HG03060 (cell line): ENCODE measurements at regions not wholly inside any gene's neighbourhood (a gene's known extent, or its start where the extent isn't known, plus 50 kb on each side); places are given as distances from the start of the nearest gene placed in this dataset.

Experiments
- ATAC-seq: cut with Tn5 transposase; IDR thresholded peaks from one replicate; pipeline ENCODE4 v1.9.1; 2021; ENCODE audit warnings: low read depth, moderate number of reproducible peaks; ENCODE audit not compliant: unreplicated experiment

DNA sequence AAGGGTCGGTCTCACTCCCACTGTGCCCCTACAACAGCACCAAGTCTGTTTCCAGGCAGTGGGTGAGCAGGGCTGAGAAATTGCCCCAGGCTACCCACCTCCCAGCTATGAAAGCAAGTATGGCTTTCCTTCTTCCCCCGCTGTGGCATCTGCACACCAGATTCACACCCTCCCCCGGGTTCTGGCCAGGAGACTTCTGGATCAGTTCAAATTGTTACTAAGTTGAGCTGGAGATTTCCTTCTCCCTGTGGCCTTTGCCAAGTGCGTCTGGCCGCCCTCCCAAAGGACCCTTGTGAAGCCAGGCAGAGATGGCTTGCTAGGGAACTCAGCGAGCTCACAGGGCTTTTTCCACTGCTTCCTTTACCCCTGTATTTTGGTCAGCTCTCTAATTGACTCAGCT is 555.4 kb downstream of the SH2D4B start:
- ATAC-seq: no peak

DNA sequence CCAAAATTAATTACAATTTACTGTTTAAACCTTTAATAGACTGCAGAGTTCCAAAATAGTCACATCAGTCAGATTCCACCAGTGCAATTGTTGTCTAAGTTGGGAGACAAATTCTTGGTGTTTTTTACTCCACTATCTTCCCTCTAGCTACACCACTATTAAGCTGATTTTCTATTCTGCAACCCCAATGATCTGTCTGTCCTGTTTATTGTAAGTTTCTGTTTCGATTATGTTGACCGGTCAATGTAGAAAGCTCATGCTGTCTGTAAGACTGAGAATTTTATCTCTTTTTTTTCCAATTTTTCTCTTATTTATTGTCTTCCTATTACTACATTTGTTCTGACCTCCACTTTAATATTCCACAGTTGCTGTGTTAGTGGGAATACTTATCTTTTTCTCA is 557.5 kb downstream of the SH2D4B start:
- no peak for ATAC-seq

DNA sequence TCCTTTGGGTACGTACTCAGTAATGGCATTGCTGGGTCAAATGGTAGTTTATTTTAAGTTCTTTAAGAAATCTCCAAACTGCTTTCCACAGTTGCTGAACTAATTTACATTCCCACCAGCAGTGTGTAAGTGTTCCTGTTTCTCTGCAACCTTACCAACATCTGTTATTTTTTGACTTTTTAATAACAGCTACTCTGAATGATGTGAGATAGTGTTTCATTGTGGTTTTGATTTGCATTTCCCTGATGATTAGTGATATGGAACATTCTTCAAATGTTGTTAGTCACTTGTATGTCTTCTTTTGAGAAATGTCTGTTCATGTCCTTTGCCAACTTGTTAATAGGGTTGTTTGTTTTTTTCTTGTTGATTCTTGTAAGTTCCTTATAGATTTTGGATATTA is 558.9 kb downstream of the SH2D4B start:
- peak; percentile 67 for ATAC-seq

DNA sequence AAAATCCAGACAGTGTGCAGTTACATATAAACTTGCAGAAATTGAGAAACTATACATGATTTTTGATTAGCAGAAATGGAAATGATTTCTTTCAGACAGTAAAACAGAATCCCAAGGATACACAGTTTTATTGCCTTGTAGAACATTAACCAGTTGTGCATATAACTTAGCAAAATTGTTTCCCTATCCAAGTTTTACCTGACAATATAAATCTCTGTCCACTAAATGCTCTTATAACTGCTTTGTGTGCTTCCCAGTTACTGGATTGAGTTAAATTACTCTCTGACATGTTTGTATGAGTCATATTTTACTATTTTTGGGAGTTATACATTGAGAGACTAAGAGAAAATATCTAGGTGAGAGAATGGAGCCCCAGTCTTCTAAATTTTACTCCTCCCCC is 563.4 kb downstream of the SH2D4B start:
- ATAC-seq: no peak

DNA sequence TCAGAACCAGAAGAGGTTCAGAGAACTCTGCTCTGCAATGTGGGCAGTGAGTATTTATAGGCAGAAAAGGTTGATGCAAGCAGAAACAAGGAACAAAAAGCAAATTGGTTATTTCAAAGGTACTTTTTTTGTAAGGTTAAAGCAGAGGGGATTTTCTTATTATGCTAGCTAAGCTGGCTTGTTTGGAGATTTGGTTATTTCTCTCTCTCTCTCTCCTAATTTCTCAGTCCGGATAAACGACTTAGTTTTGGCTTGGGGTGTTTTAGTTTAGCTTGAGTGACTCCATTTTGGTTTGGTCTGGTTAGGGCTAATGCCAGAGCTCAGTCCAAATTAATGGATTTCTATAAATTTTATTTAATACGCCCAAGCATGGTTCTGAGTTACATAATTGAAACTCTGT is 566.8 kb downstream of the SH2D4B start:
- ATAC-seq: no peak

DNA sequence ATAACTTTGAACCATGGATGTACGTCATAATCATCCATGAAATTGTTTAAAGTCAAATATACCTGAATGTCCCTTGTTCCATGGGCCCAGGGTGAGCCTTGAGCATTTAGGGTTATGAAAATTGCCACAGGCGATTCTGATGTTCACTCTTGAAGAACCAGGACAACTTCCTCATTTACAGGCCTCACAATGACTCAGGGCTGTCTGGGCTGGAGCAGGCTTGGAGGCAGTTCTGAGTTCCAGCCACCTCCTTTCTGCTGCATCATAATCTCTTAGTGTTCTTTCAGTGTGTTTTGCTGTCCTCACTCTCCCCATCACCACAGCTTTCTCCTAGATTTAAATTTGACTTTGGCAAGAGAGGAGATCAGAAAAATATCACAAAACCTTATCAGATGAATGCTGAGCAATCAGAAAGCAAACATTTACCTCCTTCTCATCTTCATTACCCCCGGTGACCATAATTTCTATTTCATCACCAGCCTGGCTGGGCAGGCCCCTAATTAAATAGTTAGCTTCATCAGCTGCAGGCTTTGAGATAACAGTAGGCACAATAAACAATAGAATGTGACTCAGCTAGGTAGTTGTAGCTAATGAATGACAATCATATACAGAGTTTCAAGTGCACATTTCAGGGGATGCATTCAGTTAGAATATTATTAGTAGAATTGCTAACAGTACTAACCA is 571.0 kb downstream of the SH2D4B start:
- ATAC-seq: peak; percentile 87

DNA sequence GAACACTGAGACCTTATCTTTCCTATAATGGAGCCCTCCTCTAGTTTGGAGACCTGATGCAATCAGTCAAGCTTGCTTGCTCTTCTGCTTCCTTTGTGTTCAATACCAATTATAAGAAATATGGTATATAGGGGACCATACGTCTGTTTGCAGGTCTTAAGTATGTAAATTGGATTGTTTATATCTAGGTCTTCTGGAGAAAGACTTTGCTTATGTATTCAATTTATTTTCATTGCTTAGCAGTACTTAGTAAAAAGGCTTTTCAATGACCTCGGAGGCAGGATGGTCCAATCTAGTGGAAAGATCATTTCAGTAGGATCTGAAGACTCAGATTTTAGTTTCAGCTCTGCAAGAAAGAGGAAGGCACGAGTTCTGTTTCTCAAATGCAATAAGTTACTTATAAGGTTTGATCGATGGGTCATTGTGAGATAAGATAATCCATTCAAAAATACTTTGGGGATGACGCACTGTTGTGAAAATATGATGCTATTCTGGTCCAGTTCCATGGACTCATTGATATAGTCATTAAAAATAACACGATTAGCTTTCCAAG is 571.6 kb downstream of the SH2D4B start:
- ATAC-seq: no peak

DNA sequence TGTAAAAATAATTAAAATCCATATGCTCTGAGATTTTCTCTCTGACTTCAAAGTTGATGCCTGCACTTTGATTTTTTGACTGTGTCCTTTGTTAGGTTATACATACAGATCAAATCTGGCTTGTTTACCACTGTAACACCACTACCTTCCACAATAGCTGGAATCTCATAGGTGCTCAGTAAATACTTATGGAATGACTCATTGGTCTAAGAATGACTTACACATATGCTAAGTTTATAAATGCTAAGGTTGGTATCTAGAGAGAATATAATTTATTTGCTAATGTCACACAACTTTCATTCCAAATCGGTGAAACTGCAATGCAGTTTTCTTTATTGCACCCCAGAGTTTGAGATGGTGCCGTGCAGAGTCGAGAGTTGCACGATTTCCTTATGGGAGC is 578.5 kb downstream of the SH2D4B start:
- no peak for ATAC-seq

DNA sequence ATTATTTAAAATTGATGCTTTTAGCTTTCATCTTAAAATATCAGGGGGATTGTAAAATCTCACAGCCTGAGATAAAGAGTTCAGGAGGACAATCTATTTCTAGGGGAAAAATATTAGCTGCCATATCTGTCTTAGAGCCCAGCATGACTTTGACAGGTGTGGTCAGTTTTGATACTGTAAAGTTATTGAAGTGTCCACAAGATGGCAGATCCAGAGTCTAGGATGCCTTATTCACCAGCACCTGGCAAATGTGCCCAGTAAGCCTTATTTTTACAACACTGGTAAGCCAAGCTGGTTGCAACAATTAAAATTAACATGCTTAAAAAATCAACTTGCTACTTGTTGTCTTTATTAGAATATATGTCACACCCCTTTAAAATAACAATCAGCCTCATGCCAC is 579.3 kb downstream of the SH2D4B start:
- ATAC-seq: no peak

DNA sequence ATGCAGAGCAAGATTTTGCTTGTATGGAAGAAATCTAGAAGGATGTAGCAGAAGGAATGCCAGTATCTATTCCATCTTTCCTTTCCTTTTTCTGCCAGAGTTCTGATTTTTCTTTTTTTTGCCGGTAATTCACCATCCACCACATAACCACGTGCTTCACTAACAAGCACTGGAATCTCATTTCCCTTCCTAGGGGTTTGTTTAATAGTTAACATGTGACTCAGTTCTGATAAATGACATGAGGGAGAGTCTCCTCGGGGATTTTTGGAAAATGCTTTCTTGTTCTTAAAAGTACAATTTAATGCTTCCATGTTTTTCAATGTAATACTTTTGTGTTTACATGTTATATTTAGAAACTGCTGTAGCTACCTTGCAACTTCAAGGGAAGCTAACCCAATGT is 590.2 kb downstream of the SH2D4B start:
- ATAC-seq: no peak

DNA sequence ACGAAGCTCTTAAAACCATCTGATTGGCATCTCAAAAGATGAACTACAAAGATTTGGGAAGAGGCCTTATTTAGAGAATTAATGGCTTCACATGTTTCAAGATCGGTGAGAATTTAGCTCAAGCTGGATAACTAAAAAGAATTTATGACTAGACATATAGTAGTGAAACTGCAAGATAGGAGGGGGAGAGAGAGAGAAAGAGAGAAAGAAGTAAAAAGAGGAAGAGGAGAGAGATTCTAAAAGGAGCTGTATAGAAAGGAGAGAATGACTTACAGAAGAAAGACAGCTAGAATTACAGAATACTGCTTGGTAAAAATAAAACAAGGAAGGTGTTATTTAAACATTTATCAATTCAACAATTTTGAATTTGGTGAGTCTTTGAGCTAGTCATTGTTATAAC is 592.3 kb downstream of the SH2D4B start:
- ATAC-seq: no peak

DNA sequence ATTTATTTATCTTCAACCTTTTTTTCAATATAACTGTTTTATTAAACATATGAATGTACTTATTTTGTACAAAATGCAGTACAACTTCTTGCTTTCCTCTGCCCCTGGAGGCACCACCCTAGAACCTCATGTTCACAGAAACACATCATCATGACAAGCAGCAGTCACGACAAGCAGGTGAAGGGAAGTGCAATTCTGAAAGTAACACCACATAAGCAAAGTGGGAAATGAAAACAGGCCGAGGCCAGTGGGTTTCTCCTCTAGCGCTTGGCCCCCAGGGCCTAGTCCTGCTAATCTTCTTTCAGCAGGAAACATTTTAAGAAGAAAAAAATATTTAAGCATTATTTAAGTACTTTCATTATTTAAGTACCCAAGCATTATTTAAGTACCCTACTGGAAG is 598.1 kb downstream of the SH2D4B start:
- peak; percentile 92 for ATAC-seq

DNA sequence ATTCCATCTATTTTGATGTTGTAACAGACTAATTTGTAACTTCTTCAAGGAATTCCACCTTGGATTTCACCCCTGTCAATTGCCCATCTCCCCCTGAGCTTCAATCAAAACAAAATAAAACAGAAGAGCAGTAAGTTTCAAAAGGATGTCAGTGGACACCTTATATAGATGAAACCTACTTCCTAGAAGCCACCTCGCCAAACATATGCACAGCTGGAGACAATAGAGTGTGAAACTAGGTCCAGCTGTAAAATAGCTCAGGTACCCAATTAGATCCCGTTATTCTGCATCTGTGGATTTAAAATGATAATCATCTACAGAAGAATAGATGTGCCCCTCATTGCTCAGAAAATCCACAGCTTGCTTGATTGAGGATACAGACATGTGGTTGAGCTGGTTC is 598.6 kb downstream of the SH2D4B start:
- no peak for ATAC-seq

DNA sequence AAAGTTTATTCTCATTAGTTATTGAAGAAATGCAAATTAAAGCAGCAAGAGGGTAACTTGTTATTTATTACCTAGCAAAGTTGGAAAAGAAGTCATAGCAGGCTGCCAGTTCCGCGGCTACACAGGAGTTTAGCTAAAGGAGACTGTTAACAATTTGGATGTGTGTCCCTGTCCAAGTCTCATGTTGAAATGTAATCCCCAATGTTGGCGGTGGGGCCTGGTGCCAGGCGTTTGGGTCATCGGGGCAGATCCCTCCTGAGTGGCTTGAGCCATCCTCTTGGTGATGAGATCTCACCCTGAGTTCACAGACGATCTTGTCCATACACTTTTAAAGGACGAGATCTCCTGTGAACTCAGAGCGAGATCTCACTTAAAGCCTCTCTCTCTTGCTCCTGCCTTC is 608.3 kb downstream of the SH2D4B start:
- ATAC-seq: no peak

DNA sequence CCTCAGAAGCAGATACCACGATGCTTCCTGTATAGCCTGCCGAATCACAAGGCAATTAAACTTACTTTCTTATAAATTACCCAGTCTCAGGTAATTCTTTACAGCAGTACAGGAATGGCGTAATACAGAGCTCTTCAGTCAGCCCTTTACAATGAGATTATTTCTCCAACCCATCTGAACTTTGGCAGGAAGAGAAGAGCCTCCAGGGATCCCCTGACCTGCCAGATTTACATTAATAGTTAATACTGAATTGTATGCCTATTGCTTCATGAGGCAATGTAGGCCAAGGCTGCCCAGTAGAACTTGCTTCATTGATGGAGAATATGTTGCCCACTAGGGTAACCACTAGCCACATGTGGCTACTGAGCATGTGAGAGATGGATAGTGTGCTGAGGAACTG is 608.7 kb downstream of the SH2D4B start:
- ATAC-seq: no peak

DNA sequence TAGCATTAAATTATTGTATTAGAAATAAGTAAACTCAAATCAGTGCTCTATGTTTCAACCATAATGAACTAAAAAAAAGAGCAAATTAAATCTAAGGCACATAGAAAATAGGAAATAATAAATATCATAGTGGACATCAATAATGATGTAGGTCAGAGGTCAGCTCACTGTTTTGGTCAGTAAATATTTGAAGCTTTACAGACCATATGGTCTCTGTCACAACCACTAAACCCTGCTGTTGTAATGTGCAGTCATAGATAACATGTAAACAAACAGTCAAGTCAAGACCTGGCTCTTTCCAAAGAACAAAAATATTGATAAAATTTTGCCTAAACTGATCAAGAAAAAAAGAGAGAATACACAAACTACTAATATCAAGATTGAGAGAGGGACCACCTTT is 615.0 kb downstream of the SH2D4B start:
- no peak for ATAC-seq

DNA sequence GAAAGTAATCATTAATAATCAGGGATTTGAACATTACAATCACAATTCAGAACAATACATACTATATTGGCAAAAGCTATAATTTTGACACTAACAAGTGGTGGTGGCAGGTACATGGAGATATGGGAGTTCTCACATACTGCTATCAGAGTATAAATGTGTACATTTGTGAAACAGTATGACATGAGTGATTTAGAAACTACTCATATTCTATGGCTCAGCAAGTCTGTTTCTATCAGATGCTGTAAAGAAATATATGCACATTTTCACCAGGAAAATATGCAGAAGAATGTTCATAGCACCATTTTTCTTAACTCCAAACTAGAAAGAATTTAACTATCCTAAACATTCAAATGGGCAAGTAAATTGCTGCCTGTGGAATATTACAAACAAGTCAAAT is 620.0 kb downstream of the SH2D4B start:
- no peak for ATAC-seq

DNA sequence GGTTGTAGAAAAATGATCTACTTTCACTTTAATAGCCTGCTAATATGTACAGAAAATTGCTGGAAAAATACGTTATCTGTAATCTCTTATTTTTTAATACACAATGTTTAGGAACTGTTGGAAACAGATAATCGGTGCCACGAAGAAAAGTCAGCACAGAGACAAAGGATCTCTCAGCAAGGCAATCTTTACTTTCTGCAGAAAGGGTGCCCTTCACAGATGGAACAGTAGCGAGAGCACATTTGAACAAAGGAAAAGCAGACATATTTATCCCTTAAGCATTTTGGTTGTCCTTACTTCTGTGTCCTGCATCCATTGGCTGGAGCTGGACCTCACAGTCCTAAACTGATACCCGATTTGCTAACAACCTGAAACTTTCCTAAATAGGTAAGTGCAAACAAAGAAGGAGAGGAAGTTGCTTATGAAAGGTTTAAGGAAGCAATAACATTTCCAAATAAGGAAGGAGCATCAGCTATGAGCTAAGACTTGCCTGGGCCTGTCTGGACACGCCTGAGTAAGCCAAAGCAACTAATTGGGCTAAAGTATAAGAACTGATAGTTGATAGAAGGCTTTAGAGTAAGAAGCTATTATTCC is 640.0 kb downstream of the SH2D4B start:
- no peak for ATAC-seq

DNA sequence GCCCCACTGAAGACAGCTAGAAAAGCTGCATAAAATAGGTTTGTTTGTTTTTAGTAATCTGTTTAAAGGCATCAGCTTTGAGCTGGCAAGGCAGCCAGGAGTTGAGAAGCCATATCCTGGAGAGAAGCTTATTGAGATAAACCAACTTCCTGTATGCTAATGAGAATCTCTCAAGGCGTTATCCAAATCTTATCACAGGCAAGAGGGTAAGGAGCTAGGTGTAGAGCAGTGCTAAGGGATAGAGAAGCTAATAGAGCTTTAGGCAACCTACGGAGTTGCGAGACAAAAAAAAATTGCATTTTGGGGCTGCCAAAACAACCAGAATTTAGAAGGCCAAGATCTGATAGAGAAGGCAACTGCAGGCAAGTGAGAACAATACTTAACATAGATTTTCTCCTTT is 641.6 kb downstream of the SH2D4B start:
- no peak for ATAC-seq

DNA sequence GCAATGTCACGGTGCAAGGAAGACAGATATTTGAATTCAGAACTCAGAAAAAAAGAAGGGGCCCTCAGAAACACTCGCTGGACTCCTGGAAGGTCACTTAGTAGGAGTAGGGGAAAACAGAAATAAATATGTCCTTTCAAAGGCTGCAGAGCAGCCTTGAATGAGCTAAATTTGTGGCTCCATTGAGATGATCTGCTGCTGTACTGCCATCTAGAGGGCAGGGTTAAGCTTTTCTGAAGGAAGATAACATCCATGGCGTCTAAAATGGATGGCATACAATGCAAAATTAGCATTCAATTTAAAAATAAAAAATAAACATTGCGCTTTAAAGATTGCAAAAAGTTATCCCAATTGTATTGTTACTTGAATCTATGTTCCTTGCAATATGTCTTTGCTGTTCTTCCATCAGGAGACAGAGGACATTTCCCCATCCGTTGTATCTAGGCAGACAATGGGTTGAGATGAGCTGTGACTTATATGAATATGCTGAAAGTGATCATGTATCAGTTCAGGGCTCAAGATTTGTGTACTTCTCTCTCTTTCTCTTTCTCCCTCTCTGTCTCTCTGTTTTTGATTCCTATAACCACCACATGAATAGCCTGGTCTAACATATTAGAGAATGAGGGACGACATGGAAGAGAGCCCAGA is 642.2 kb downstream of the SH2D4B start:
- ATAC-seq: peak; percentile 80

DNA sequence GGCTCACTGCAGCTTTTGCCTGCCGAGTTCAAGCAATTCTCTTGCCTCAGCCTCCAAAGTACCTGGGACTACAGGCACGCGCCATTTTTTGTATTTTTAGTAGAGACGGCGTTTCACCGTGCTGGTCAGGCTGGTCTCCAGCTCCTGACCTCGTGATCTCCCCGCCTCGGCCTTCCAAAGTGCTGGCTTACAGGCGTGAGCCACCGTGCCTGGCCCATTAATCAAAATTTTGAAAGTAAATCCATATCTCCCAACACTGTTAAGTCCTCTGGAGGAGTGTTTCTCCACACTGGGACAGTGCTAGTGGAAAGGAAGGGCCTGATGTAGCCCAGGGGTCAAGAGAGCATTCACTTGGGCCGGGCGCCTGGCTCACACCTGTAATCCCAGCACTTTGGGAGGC is 644.6 kb downstream of the SH2D4B start:
- no peak for ATAC-seq

DNA sequence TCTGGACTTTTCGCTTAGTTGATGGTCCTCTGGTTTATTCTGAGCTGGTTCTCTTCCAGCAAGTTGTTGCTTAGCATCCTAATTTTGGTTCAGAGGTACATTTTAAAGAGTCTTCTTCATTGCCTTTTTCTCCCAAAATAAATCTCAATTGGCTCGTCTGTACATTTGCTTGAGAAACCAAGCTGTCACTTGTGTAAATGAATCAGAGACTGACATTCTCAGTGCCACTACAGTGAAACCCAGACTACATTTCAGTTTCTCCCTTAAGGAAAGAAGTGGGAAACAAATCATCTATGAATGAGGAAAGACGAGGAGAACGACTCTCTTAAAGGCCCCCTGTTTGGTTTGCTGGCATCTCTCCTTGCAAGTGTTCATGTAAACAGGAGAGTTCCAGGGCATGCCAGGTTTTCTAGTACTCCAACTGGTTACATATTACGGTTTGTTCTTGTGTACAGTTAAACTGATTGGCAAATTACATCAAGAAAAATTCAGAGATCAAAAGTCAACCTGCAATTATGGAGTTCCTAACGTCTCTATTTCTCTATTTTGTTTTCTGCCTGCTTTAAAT is 654.6 kb downstream of the SH2D4B start:
- ATAC-seq: no peak
